Trophoblast cell (in vitro differentiated cells and primary cell): ENCODE measurements at regions not wholly inside any gene's neighbourhood (a gene's known extent, or its start where the extent isn't known, plus 50 kb on each side); places are given as distances from the start of the nearest gene placed in this dataset.

Source experiments
- DNase-seq, 2 donors: peaks; one replicate each; pipeline ENCODE4 v3.0.0-alpha.2; 2016
- H2AFZ ChIP-seq: 2 replicates; pipeline ENCODE4 v1.6.1; 2013; ENCODE audit warnings: low read length, moderate library complexity, mild to moderate bottlenecking; ENCODE audit not compliant: insufficient read depth, poor library complexity
- H2AK5ac ChIP-seq: 2 replicates; pipeline ENCODE4 v1.6.1; 2013; ENCODE audit warnings: mild to moderate bottlenecking, low read length
- H2BK120ac ChIP-seq: 2 replicates; pipeline ENCODE4 v1.6.1; 2013; ENCODE audit warnings: low read length, mild to moderate bottlenecking, moderate library complexity; ENCODE audit not compliant: insufficient read depth, poor library complexity
- H2BK12ac ChIP-seq: 2 replicates; pipeline ENCODE4 v1.6.1; 2013; ENCODE audit warnings: mild to moderate bottlenecking, low read length, moderate library complexity
- H2BK5ac ChIP-seq: 2 replicates; pipeline ENCODE4 v1.6.1; 2013; ENCODE audit warnings: low read length, low read depth, moderate library complexity, mild to moderate bottlenecking; ENCODE audit not compliant: poor library complexity
- H3K14ac ChIP-seq: 2 replicates; pipeline ENCODE4 v1.6.1; 2013; ENCODE audit warnings: mild to moderate bottlenecking, low read length
- H3K18ac ChIP-seq: 2 replicates; pipeline ENCODE4 v1.6.1; 2013; ENCODE audit warnings: mild to moderate bottlenecking, low read length
- H3K23ac ChIP-seq: 2 replicates; pipeline ENCODE4 v1.6.1; 2013; ENCODE audit warnings: low read length
- H3K27ac ChIP-seq: 2 replicates; pipeline ENCODE4 v1.5.1; 2013; ENCODE audit warnings: low read depth, mild to moderate bottlenecking, inconsistent platforms, low read length, moderate library complexity
- H3K27me3 ChIP-seq: 2 replicates; pipeline ENCODE4 v1.6.1; 2013; ENCODE audit warnings: inconsistent platforms, mild to moderate bottlenecking, low read length, moderate library complexity; ENCODE audit not compliant: insufficient read depth
- H3K36me3 ChIP-seq, 2 experiments: 1 replicate in 1 of 2; 2 replicates in 1 of 2; pipeline ENCODE4 v1.6.1; 2013; ENCODE audit warnings: low read length in 2 of 2, mild to moderate bottlenecking in 2 of 2, moderate library complexity in 1 of 2; ENCODE audit not compliant: insufficient read depth in 2 of 2, control insufficient read depth in 1 of 2
- H3K4ac ChIP-seq: 2 replicates; pipeline ENCODE4 v1.6.1; 2013; ENCODE audit warnings: low read depth, mild to moderate bottlenecking, low read length, moderate library complexity
- H3K4me1 ChIP-seq, 2 experiments: 1 replicate in 1 of 2; 2 replicates in 1 of 2; pipeline ENCODE4 v1.6.1; 2013; ENCODE audit warnings: low read length in 2 of 2, mild to moderate bottlenecking in 2 of 2, moderate library complexity in 1 of 2; ENCODE audit not compliant: insufficient read depth in 2 of 2, control insufficient read depth in 1 of 2
- H3K4me2 ChIP-seq: 2 replicates; pipeline ENCODE4 v1.6.1; 2013; ENCODE audit warnings: inconsistent platforms, mild to moderate bottlenecking, low read length, moderate library complexity
- H3K4me3 ChIP-seq: 2 replicates; pipeline ENCODE4 v1.5.1; 2013; ENCODE audit warnings: mild to moderate bottlenecking, low read depth, low read length, inconsistent platforms
- H3K79me1 ChIP-seq: one replicate; pipeline ENCODE4 v1.6.1; 2013; ENCODE audit warnings: low read length
- H3K79me2 ChIP-seq: 2 replicates; pipeline ENCODE4 v1.6.1; 2013; ENCODE audit warnings: low read length, mild to moderate bottlenecking; ENCODE audit not compliant: control insufficient read depth, insufficient read depth, poor library complexity
- H3K9ac ChIP-seq: 2 replicates; pipeline ENCODE4 v1.6.1; 2013; ENCODE audit warnings: mild to moderate bottlenecking, low read length
- H3K9me3 ChIP-seq: 2 replicates; pipeline ENCODE4 v1.6.1; 2013; ENCODE audit warnings: low read depth, mild to moderate bottlenecking, control low read depth, inconsistent platforms, low read length; ENCODE audit not compliant: insufficient read depth
- H4K12ac ChIP-seq: 2 replicates; pipeline ENCODE4 v1.6.1; 2013; ENCODE audit warnings: low read depth, mild to moderate bottlenecking, low read length, moderate library complexity
- H4K8ac ChIP-seq: 2 replicates; pipeline ENCODE4 v1.6.1; 2013; ENCODE audit warnings: low read depth, mild to moderate bottlenecking, low read length, moderate library complexity
- H4K91ac ChIP-seq: one replicate; pipeline ENCODE4 v1.6.1; 2013; ENCODE audit warnings: low read depth, mild to moderate bottlenecking, low read length, moderate library complexity
- WGBS: extraction: QIAGEN DNeasy Blood & Tissue Kit; methylation state at CpG from one replicate; pipeline ENCODE4 v1.1.7; 2013; ENCODE audit warnings: missing lambda C conversion rate; ENCODE audit not compliant: insufficient read length, insufficient coverage; ENCODE audit errors: extremely low coverage; 5-methylcytosine and 5-hydroxymethylcytosine counted together

DNA sequence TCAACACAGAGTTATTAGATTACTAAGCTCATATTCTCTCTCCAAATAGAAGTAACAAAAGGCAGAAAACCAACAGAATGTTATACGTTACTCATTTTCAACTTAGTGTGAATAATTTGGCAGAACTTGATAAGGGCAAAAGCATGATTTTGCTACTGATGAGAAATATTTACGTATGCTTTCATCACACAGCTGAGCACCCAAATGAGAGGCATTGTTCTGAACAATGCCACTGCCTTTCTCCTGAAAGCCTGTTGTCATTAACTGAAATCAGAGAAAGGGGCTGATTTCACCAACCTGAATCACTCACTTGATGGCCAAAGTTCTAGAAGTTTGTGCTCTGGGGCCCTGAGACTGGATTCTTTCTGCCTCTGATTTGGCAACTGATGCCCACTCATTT is 367.5 kb upstream of the PTGER4 start:
- Histone ChIP-seq H3K4me3 (no peak overlapping the region), H3K9ac (no peak overlapping the region), H3K4me2 (no peak overlapping the region), H3K4ac (no peak overlapping the region), H3K9me3 (no peaks in the 10 kb centered on the region), H2AFZ (no peak overlapping the region), H3K79me1 (no peaks in the 10 kb centered on the region), H3K27ac (no peak overlapping the region), H3K14ac (no peak overlapping the region), H3K4me1 (no peaks in the 10 kb centered on the region), H4K8ac (no peak overlapping the region), H3K27me3 (no peaks in the 10 kb centered on the region), H2AK5ac (no peak overlapping the region), H3K79me2 (no peaks in the 10 kb centered on the region), H2BK12ac (no peak overlapping the region), H2BK120ac (no peak overlapping the region), H3K18ac (no peak overlapping the region), H3K36me3 (no peaks in the 10 kb centered on the region), H4K91ac (no peak overlapping the region), H2BK5ac (no peak overlapping the region), H3K23ac (no peak overlapping the region), H4K12ac (no peak overlapping the region)
- WGBS = no CpG with 5 or more reads among the region's 2 CpGs
- DNase-seq = no peak

DNA sequence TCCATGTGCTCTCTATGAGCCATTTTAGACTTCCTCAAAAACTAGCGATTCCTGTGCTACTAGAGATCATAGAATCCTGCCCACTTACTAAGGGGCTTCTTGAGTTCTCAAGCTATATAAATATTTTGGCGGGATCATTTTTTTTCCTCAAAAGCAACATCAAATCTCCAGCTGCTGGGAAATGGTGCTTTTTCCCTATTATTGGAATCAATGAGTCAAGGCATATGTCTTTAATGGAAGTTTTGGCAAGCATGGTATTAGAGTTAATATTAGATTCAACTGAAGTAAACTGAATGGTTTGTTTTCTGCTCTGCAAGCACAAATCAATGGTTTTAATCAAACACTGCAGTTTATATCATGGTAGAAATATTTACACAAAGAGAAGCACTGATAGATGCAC is 369.9 kb upstream of the PTGER4 start:
- Histone ChIP-seq H2BK120ac (no peak overlapping the region), H2BK5ac (no peak overlapping the region), H3K4ac (no peak overlapping the region), H3K18ac (no peak overlapping the region), H3K4me2 (no peak overlapping the region), H2AK5ac (no peak overlapping the region), H2AFZ (no peak overlapping the region), H4K8ac (no peak overlapping the region), H3K79me1 (no peaks in the 10 kb centered on the region), H4K12ac (no peak overlapping the region), H3K79me2 (no peaks in the 10 kb centered on the region), H3K27me3 (no peaks in the 10 kb centered on the region), H3K9ac (no peak overlapping the region), H3K4me1 (no peaks in the 10 kb centered on the region), H3K23ac (no peak overlapping the region), H3K9me3 (no peaks in the 10 kb centered on the region), H3K36me3 (no peaks in the 10 kb centered on the region), H3K4me3 (no peak overlapping the region), H4K91ac (no peak overlapping the region), H3K14ac (no peak overlapping the region), H3K27ac (no peak overlapping the region), H2BK12ac (no peak overlapping the region)
- WGBS = no CpG with 5 or more reads among the region's 2 CpGs
- DNase-seq = no peak

DNA sequence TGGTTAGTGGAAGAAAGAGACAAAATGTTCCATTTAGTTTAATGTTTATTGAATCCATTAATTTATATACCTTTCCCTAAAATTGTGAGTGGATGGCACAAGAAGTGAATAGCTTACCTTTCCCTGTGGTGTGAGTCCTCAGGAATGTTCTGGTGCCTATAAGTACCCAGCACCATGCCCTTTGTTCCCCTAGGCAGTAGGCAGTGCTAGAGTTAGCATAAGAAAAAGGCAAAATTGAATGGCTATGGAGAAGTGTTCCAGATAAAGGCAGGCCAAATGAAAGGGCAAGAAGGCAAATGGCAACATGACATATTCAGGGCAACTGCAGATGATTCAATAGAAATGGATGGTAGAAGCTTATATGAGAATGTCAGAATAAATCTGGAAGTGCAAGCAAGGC is 370.8 kb upstream of the PTGER4 start:
- no peak overlapping the region for H2BK5ac ChIP-seq
- H3K18ac ChIP-seq = no peak overlapping the region
- no peak for DNase-seq
- H3K23ac ChIP-seq = no peak overlapping the region
- no peak overlapping the region for H3K9ac ChIP-seq
- H4K12ac ChIP-seq = no peak overlapping the region
- no peak overlapping the region for H3K4me3 ChIP-seq
- no peaks in the 10 kb centered on the region for H3K4me1 ChIP-seq
- H2AFZ ChIP-seq = no peak overlapping the region
- H3K79me2 ChIP-seq = no peaks in the 10 kb centered on the region
- no peak overlapping the region for H4K91ac ChIP-seq
- no peak overlapping the region for H4K8ac ChIP-seq
- H3K27me3 ChIP-seq = no peaks in the 10 kb centered on the region
- no peak overlapping the region for H3K4ac ChIP-seq
- no peaks in the 10 kb centered on the region for H3K9me3 ChIP-seq
- H3K14ac ChIP-seq = no peak overlapping the region
- no peak overlapping the region for H3K4me2 ChIP-seq
- no peaks in the 10 kb centered on the region for H3K79me1 ChIP-seq
- H2BK120ac ChIP-seq = no peak overlapping the region
- no peak overlapping the region for H3K27ac ChIP-seq
- no peak overlapping the region for H2BK12ac ChIP-seq
- no peak overlapping the region for H2AK5ac ChIP-seq
- H3K36me3 ChIP-seq = no peaks in the 10 kb centered on the region

DNA sequence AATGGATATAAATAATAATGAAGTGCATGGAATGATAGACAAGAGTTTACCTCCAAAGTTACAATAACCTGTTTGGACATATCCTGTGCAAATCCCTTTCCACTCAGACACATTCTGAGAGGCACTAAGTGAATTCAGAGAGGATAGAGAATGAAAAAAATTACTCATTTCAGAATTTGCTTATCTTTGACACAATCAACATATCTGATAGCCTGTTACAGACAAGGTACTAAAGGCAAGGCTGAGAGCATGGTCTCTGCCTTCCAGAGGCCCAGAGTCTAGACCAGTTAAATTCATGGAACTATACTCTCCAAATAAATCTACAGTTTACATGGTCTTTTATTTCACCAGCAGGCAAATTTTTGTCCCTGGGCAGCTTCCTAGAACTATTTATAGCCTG is 371.8 kb upstream of the PTGER4 start:
- no peak overlapping the region for H4K91ac ChIP-seq
- DNase-seq = no peak
- no peak overlapping the region for H3K18ac ChIP-seq
- no peak overlapping the region for H4K12ac ChIP-seq
- H3K79me1 ChIP-seq = no peaks in the 10 kb centered on the region
- no peak overlapping the region for H2BK120ac ChIP-seq
- no peak overlapping the region for H2AFZ ChIP-seq
- H3K4me1 ChIP-seq = no peaks in the 10 kb centered on the region
- no peak overlapping the region for H3K27ac ChIP-seq
- no peak overlapping the region for H3K9ac ChIP-seq
- no peaks in the 10 kb centered on the region for H3K27me3 ChIP-seq
- H3K9me3 ChIP-seq = no peaks in the 10 kb centered on the region
- no peak overlapping the region for H2BK12ac ChIP-seq
- H2AK5ac ChIP-seq = no peak overlapping the region
- H3K14ac ChIP-seq = no peak overlapping the region
- no peaks in the 10 kb centered on the region for H3K79me2 ChIP-seq
- no peaks in the 10 kb centered on the region for H3K36me3 ChIP-seq
- no peak overlapping the region for H3K4me2 ChIP-seq
- no peak overlapping the region for H3K4ac ChIP-seq
- H3K23ac ChIP-seq = no peak overlapping the region
- no peak overlapping the region for H2BK5ac ChIP-seq
- no peak overlapping the region for H3K4me3 ChIP-seq
- no peak overlapping the region for H4K8ac ChIP-seq
